Gastrocnemius medialis (tissue), 4 donors: ENCODE measurements at regions not wholly inside any gene's neighbourhood (a gene's known extent, or its start where the extent isn't known, plus 50 kb on each side); places are given as distances from the start of the nearest gene placed in this dataset.

Experiments
- CTCF ChIP-seq, 5 experiments: fragments of 450-650 bp in 3 of 5; fragments of 200-600 bp in 2 of 5; sonication (generic) in 2 of 5; IDR thresholded peaks in 4 of 5; conservative IDR thresholded peaks in 1 of 5; 1 replicate in 4 of 5; 2 replicates in 1 of 5; pipeline ENCODE4 v1.5.1; 2016 to 2019; ENCODE audit warnings: antibody characterized with exemption in 5 of 5, mild to moderate bottlenecking in 3 of 5, moderate library complexity in 3 of 5
- POLR2A ChIP-seq, 2 donors: fragments of 450-650 bp; IDR thresholded peaks; one replicate each; pipeline ENCODE4 v1.6.1; 2017; ENCODE audit warnings: antibody characterized with exemption in 2 of 2, mild to moderate bottlenecking in 2 of 2, moderate library complexity in 2 of 2

GRCh38 chr10:21398563-21399231 lies 126.8 kb downstream of the SKIDA1 start:
- no peak for TF ChIP-seq CTCF (IDR thresholded peaks at IDR 0.05 in 4 of 5, conservative IDR thresholded peaks at IDR 0.05 in 1 of 5)
- no peak for TF ChIP-seq POLR2A (IDR thresholded peaks at IDR 0.05)
